ENCODE measurements at regions not wholly inside any gene's neighbourhood (a gene's known extent, or its start where the extent isn't known, plus 50 kb on each side); places are given as distances from the start of the nearest gene placed in this dataset.

GRCh38 chr14:100667656-100668055 lies 59.0 kb upstream of the DLK1 start:
- no peak overlapping the region for H3K4me3 ChIP-seq (ENCODE audit: low read depth, low read length)
- in situ Hi-C loops (cut with HindIII; ENCODE audit: low sequenced_read_pairs) = no loop called here
- TF ChIP-seq CTCF (IDR thresholded peaks at IDR 0.05; ENCODE audit: low read depth, low read length, missing control alignments) = no peak
- DNase-seq (ENCODE audit: low read depth) = no peak

- no peak for TF ChIP-seq CTCF (IDR thresholded peaks at IDR 0.05; ENCODE audit: low read depth, low read length, missing control alignments)
- DNase-seq (ENCODE audit: low read depth) = no peak
- no peak overlapping the region for H3K4me3 ChIP-seq (ENCODE audit: low read depth, low read length)
- in situ Hi-C loops (cut with HindIII; ENCODE audit: low sequenced_read_pairs) = no loop called here
These were observed 58.3 kb upstream of the DLK1 start for GRCh38 chr14:100668352-100668751.

GRCh38 chr14:100669011-100669412 lies 57.7 kb upstream of the DLK1 start:
- H3K4me3 ChIP-seq (ENCODE audit: low read depth, low read length) = no peak overlapping the region
- no peak for DNase-seq (ENCODE audit: low read depth)
- in situ Hi-C loops (cut with HindIII; ENCODE audit: low sequenced_read_pairs) = no loop called here
- TF ChIP-seq CTCF (IDR thresholded peaks at IDR 0.05; ENCODE audit: low read depth, low read length, missing control alignments) = no peak

- in situ Hi-C loops (cut with HindIII; ENCODE audit: low sequenced_read_pairs) = no loop called here
- no peak overlapping the region for H3K4me3 ChIP-seq (ENCODE audit: low read depth, low read length)
- DNase-seq (ENCODE audit: low read depth) = no peak
- no peak for TF ChIP-seq CTCF (IDR thresholded peaks at IDR 0.05; ENCODE audit: low read depth, low read length, missing control alignments)
These were observed 57.2 kb upstream of the DLK1 start for GRCh38 chr14:100669468-100669867.

GRCh38 chr14:100670017-100670752 lies 56.5 kb upstream of the DLK1 start:
- in situ Hi-C loops (cut with HindIII; ENCODE audit: low sequenced_read_pairs) = no loop called here
- DNase-seq (ENCODE audit: low read depth) = no peak
- peak; percentile 10 for TF ChIP-seq CTCF (IDR thresholded peaks at IDR 0.05; ENCODE audit: low read depth, low read length, missing control alignments)
- no peak overlapping the region for H3K4me3 ChIP-seq (ENCODE audit: low read depth, low read length)

- no peak overlapping the region for H3K4me3 ChIP-seq (ENCODE audit: low read depth, low read length)
- in situ Hi-C loops (cut with HindIII; ENCODE audit: low sequenced_read_pairs) = no loop called here
- TF ChIP-seq CTCF (IDR thresholded peaks at IDR 0.05; ENCODE audit: low read depth, low read length, missing control alignments) = no peak
- DNase-seq (ENCODE audit: low read depth) = no peak
These were observed 56.0 kb upstream of the DLK1 start for GRCh38 chr14:100670753-100671049.

Measured in astrocyte of the cerebellum (primary cell).